ENCODE measurements at regions not wholly inside any gene's neighbourhood (a gene's known extent, or its start where the extent isn't known, plus 50 kb on each side); places are given as distances from the start of the nearest gene placed in this dataset.

GRCh38 chr15:36403351-36403750 is 176.1 kb upstream of the CDIN1 start:
- TF ChIP-seq CTCF (IDR thresholded peaks at IDR 0.05) (no peak), POLR2A (IDR thresholded peaks at IDR 0.05) (no peak)

Data from esophagus squamous epithelium (tissue), 4 donors.